WTC11 (cell line): ENCODE measurements at regions not wholly inside any gene's neighbourhood (a gene's known extent, or its start where the extent isn't known, plus 50 kb on each side); places are given as distances from the start of the nearest gene placed in this dataset.

ENCODE experiments used
- ATAC-seq: fragments of 200-7000 bp; cut with Tn5 transposase; 2 replicates; pipeline ENCODE4 v1.10.0; 2021; ENCODE audit warnings: mild to moderate bottlenecking, moderate library complexity
- CTCF ChIA-PET: fragments of 300-600 bp; sonication (Branson Sonifier 250); formaldehyde crosslinking; loops from one replicate; lab custom pipeline; 2021; ENCODE audit warnings: antibody characterized with exemption; lab: Charles Lee
- POLR2A ChIA-PET: fragments of 350-600 bp; sonication (Branson Sonifier 250); formaldehyde crosslinking; loops from one replicate; lab custom pipeline; 2021; ENCODE audit warnings: antibody characterized with exemption; lab: Charles Lee
- DNase-seq: peaks from one replicate; pipeline ENCODE4 v3.0.0; 2021; ENCODE audit warnings: low spot score
- H3K27ac Mint-ChIP-seq: 2 replicates; pipeline ENCODE4 v1.8.0; 2021; ENCODE audit warnings: mixed read lengths
- H3K27me3 Mint-ChIP-seq: 2 replicates; pipeline ENCODE4 v1.8.0; 2021; ENCODE audit warnings: low read depth, mild to moderate bottlenecking, moderate library complexity, mixed read lengths
- H3K36me3 Mint-ChIP-seq: 2 replicates; pipeline ENCODE4 v1.8.0; 2021; ENCODE audit warnings: mixed read lengths
- H3K4me1 Mint-ChIP-seq: 2 replicates; pipeline ENCODE4 v1.8.0; 2022; ENCODE audit warnings: mixed read lengths
- H3K4me3 Mint-ChIP-seq: 2 replicates; pipeline ENCODE4 v1.8.0; 2021; ENCODE audit warnings: mild to moderate bottlenecking, moderate library complexity, mixed read lengths
- H3K9me3 Mint-ChIP-seq: 2 replicates; pipeline ENCODE4 v1.8.0; 2021; ENCODE audit warnings: mixed read lengths
- ARID4B ChIP-seq: sonication (generic); formaldehyde crosslinking; IDR thresholded peaks from 2 replicates; pipeline ENCODE4 v1.8.0; 2023; ENCODE audit warnings: missing genetic modification reagents, mild to moderate bottlenecking, borderline replicate concordance
- ATF3 ChIP-seq: sonication (generic); formaldehyde crosslinking; conservative IDR thresholded peaks from 2 replicates; pipeline ENCODE4 v1.8.1; 2022; ENCODE audit warnings: mild to moderate bottlenecking, missing genetic modification reagents
- CDX4 ChIP-seq: fragments of 250-450 bp; sonication (Bioruptor Pico); IDR thresholded peaks from 2 replicates; pipeline ENCODE4 v1.9.0; 2021; ENCODE audit warnings: moderate library complexity, mild to moderate bottlenecking, inconsistent platforms, borderline replicate concordance
- HMGXB4 ChIP-seq: sonication (generic); formaldehyde crosslinking; IDR thresholded peaks from 2 replicates; pipeline ENCODE4 v1.8.1; 2023; ENCODE audit warnings: mild to moderate bottlenecking, moderate library complexity, missing genetic modification reagents
- MLX ChIP-seq: sonication (generic); formaldehyde crosslinking; IDR thresholded peaks from 2 replicates; pipeline ENCODE4 v1.8.1; 2023; ENCODE audit warnings: mild to moderate bottlenecking, missing genetic modification reagents, moderate library complexity
- MYBL2 ChIP-seq: sonication (generic); formaldehyde crosslinking; IDR thresholded peaks from 2 replicates; pipeline ENCODE4 v1.8.1; 2023; ENCODE audit warnings: mild to moderate bottlenecking, moderate library complexity, missing genetic modification reagents
- OVOL2 ChIP-seq: fragments of 250-450 bp; sonication (Bioruptor Pico); IDR thresholded peaks from 2 replicates; pipeline ENCODE4 v1.9.0; 2021; ENCODE audit warnings: mild to moderate bottlenecking, borderline replicate concordance
- PRDM15 ChIP-seq: sonication (generic); formaldehyde crosslinking; IDR thresholded peaks from 2 replicates; pipeline ENCODE4 v1.8.0; 2022; ENCODE audit warnings: missing genetic modification reagents
- RELA ChIP-seq: sonication (generic); formaldehyde crosslinking; IDR thresholded peaks from 2 replicates; pipeline ENCODE4 v1.8.1; 2022; ENCODE audit warnings: missing genetic modification reagents, mild to moderate bottlenecking, borderline replicate concordance
- RORB ChIP-seq: fragments of 250-450 bp; sonication (Bioruptor Pico); IDR thresholded peaks from 2 replicates; pipeline ENCODE4 v1.9.0; 2021; ENCODE audit warnings: mild to moderate bottlenecking
- TEAD4 ChIP-seq: sonication (generic); formaldehyde crosslinking; IDR thresholded peaks from 2 replicates; pipeline ENCODE4 v1.8.0; 2022; ENCODE audit warnings: mild to moderate bottlenecking, missing genetic modification reagents
- ZBTB21 ChIP-seq: sonication (generic); formaldehyde crosslinking; IDR thresholded peaks from 2 replicates; pipeline ENCODE4 v1.8.1; 2023; ENCODE audit warnings: mild to moderate bottlenecking, missing genetic modification reagents, borderline replicate concordance
- ZNF138 ChIP-seq: sonication (generic); formaldehyde crosslinking; conservative IDR thresholded peaks from 2 replicates; pipeline ENCODE4 v1.8.1; 2022; ENCODE audit warnings: mild to moderate bottlenecking, moderate library complexity, missing genetic modification reagents
- ZNF281 ChIP-seq: sonication (generic); formaldehyde crosslinking; IDR thresholded peaks from 2 replicates; pipeline ENCODE4 v1.8.0; 2023; ENCODE audit warnings: mild to moderate bottlenecking, missing genetic modification reagents
- ZNF671 ChIP-seq: fragments of 250-450 bp; sonication (Bioruptor Pico); IDR thresholded peaks from 2 replicates; pipeline ENCODE4 v1.8.0; 2021; ENCODE audit warnings: mild to moderate bottlenecking
- ZSCAN18 ChIP-seq: fragments of 250-450 bp; sonication (Bioruptor Pico); IDR thresholded peaks from 2 replicates; pipeline ENCODE4 v2.1.2; 2022; ENCODE audit warnings: mild to moderate bottlenecking, moderate library complexity

- TF ChIP-seq PRDM15 (CRISPR knock-in tag), result no peak
These were observed 194.2 kb downstream of the CLCN4 start (continued) for GRCh38 chrX:10350981-10351380.

- DNase-seq (no peak), ATAC-seq (no peak)
- POLR2A ChIA-PET, result no interaction called here
- peaks cover 2% of the 10 kb centered on the region; the same call in 1 of the 2 replicates for H3K27me3 Mint-ChIP-seq
- TF ChIP-seq CDX4 (CRISPR knock-in tag), result no peak
- TF ChIP-seq ZNF138 (CRISPR knock-in tag), result no peak
- TF ChIP-seq ZNF671, result no peak
- TF ChIP-seq ATF3, result no peak
- no peak for TF ChIP-seq RORB (CRISPR knock-in tag)
- no peak for TF ChIP-seq ZBTB21 (CRISPR knock-in tag)
- no peak for TF ChIP-seq OVOL2
- no peak for TF ChIP-seq ZNF281 (CRISPR knock-in tag)
- TF ChIP-seq MYBL2 (CRISPR knock-in tag), result no peak
- TF ChIP-seq ARID4B, result no peak
- TF ChIP-seq RELA (CRISPR knock-in tag), result no peak
- TF ChIP-seq MLX (CRISPR knock-in tag), result no peak
- no peak for TF ChIP-seq ZSCAN18 (CRISPR knock-in tag)
- no peak for TF ChIP-seq TEAD4
- no peak for TF ChIP-seq HMGXB4 (CRISPR knock-in tag)
- H3K27ac Mint-ChIP-seq, result no peak overlapping the region
- H3K4me3 Mint-ChIP-seq, result no peak overlapping the region
- no peaks in the 10 kb centered on the region for H3K36me3 Mint-ChIP-seq
- CTCF ChIA-PET, result no interaction called here
- H3K9me3 Mint-ChIP-seq, result no peaks in the 10 kb centered on the region
- H3K4me1 Mint-ChIP-seq, result no peaks in the 10 kb centered on the region
These were observed 195.8 kb downstream of the CLCN4 start for GRCh38 chrX:10352536-10352935.
